Ovary (tissue), 7 donors: ENCODE measurements at regions not wholly inside any gene's neighbourhood (a gene's known extent, or its start where the extent isn't known, plus 50 kb on each side); places are given as distances from the start of the nearest gene placed in this dataset.

ENCODE experiments used
- DNase-seq, 5 donors: peaks; one replicate each; pipeline ENCODE4 v3.0.0-alpha.2; 2019 to 2020
- H3K27ac ChIP-seq, 2 donors: fragments of 200-600 bp; one replicate each; pipeline versions ENCODE4 v1.5.1 to v1.8.0; 2019 to 2022
- H3K27me3 ChIP-seq: fragments of 200-600 bp; one replicate; pipeline ENCODE4 v1.8.0; 2022
- H3K36me3 ChIP-seq: fragments of 200-600 bp; sonication (generic); one replicate; pipeline ENCODE4 v1.5.1; 2019
- H3K4me1 ChIP-seq: one replicate; pipeline ENCODE4 v1.8.1; 2013; ENCODE audit warnings: mild to moderate bottlenecking, moderate library complexity; ENCODE audit not compliant: insufficient read depth
- H3K4me3 ChIP-seq: fragments of 200-600 bp; sonication (generic); one replicate; pipeline ENCODE4 v1.5.1; 2017
- H3K9me3 ChIP-seq, 2 donors: fragments of 200-600 bp in 1 of 2; sonication (generic) in 1 of 2; one replicate each; pipeline versions ENCODE4 v1.5.1 to v1.8.1; 2013 to 2019; ENCODE audit warnings: mild to moderate bottlenecking in 1 of 2, moderate library complexity in 1 of 2
- CTCF ChIP-seq, 3 donors: fragments of 450-650 bp in 2 of 3; fragments of 200-600 bp in 1 of 3; IDR thresholded peaks; one replicate each; pipeline versions ENCODE4 v1.5.1 to v1.8.0; 2016 to 2022; ENCODE audit warnings: antibody characterized with exemption in 3 of 3, mild to moderate bottlenecking in 1 of 3
- EP300 ChIP-seq: sonication (generic); formaldehyde crosslinking; IDR thresholded peaks from one replicate; pipeline ENCODE4 v1.6.1; 2017; ENCODE audit warnings: antibody characterized with exemption
- POLR2A ChIP-seq: fragments of 450-650 bp; IDR thresholded peaks from one replicate; pipeline ENCODE4 v1.6.1; 2017; ENCODE audit warnings: antibody characterized with exemption, mild to moderate bottlenecking, moderate library complexity
- WGBS, 3 donors: extraction: QIAGEN DNeasy Blood & Tissue Kit in 1 of 3; methylation state at CpG; one replicate each; pipeline versions ENCODE4 v1.1.5 to v1.1.7; 2013 to 2017; 5-methylcytosine and 5-hydroxymethylcytosine counted together
- intact Hi-C, 4 donors: fragments of 100-400 bp; cut with DNase I; formaldehyde crosslinking; loops; one replicate each; pipeline versions ENCODE4 v1.11.0 to v1.15.1; 2022 to 2023
- donor health status: DM: no; HTN: no; CAD: no; lungs with moderate emphysema.
- donor health status: DM: no; HTN: no; CAD: no.
- donor health status: Bipolar disorder and iron deficiency.
- donor health status: DM: no; HTN: no; CAD: no.
- donor health status: DM: yes; HTN: yes; CAD: no.

- H3K27me3 ChIP-seq: no peaks in the 10 kb centered on the region
- no peaks in the 10 kb centered on the region for H3K4me1 ChIP-seq
- no peak for DNase-seq
- no peak overlapping the region for H3K27ac ChIP-seq
- WGBS, 3 donors: 76 to 81% (median 77%) methylated on average over 6 of the region's 6 CpGs
- H3K36me3 ChIP-seq: no peaks in the 10 kb centered on the region
- peaks cover 0 to 5% of the 10 kb centered on the region in 2 donors for H3K9me3 ChIP-seq
- intact Hi-C loops: no loop called here
- H3K4me3 ChIP-seq: no peak overlapping the region
- TF ChIP-seq EP300 (no peak), CTCF (IDR thresholded peaks at IDR 0.05) (no peak)
These were observed 165.9 kb downstream of the ZNF608 start for GRCh38 chr5:124580512-124580911.

GRCh38 chr5:124576848-124577409 lies 169.5 kb downstream of the ZNF608 start:
- TF ChIP-seq EP300 (no peak), POLR2A (no peak), CTCF (IDR thresholded peaks at IDR 0.05) (no peak)
- H3K4me3 ChIP-seq: no peak overlapping the region
- H3K9me3 ChIP-seq: no peaks in the 10 kb centered on the region
- no peaks in the 10 kb centered on the region for H3K4me1 ChIP-seq
- no peaks in the 10 kb centered on the region for H3K36me3 ChIP-seq
- WGBS, 3 donors: 78 to 86% (median 83%) methylated on average over 4 of the region's 4 CpGs
- intact Hi-C loops: no loop called here
- no peaks in the 10 kb centered on the region for H3K27me3 ChIP-seq
- no peak for DNase-seq
- H3K27ac ChIP-seq: no peak overlapping the region

GRCh38 chr5:124575725-124576124 lies 170.7 kb downstream of the ZNF608 start:
- DNase-seq: no peak
- intact Hi-C loops: no loop called here
- no peak for TF ChIP-seq EP300
- Histone ChIP-seq H3K27ac (no peak overlapping the region), H3K9me3 (no peaks in the 10 kb centered on the region), H3K36me3 (no peaks in the 10 kb centered on the region), H3K4me3 (no peak overlapping the region), H3K27me3 (no peaks in the 10 kb centered on the region), H3K4me1 (no peaks in the 10 kb centered on the region)
- 91 to 95% (median 93%) methylated on average over 7 of the region's 7 CpGs for WGBS, 3 donors

GRCh38 chr5:124574521-124575436 lies 171.7 kb downstream of the ZNF608 start:
- 96 to 97% (median 97%) methylated on average over 7 of the region's 7 CpGs for WGBS, 3 donors
- intact Hi-C loops: no loop called here
- Histone ChIP-seq H3K9me3 (no peaks in the 10 kb centered on the region), H3K36me3 (no peaks in the 10 kb centered on the region), H3K4me1 (peaks cover 2% of the 10 kb centered on the region), H3K27ac (no peak overlapping the region), H3K27me3 (no peaks in the 10 kb centered on the region), H3K4me3 (no peak overlapping the region)
- DNase-seq: no peak
- no peak for TF ChIP-seq CTCF (IDR thresholded peaks at IDR 0.05)
- no peak for TF ChIP-seq EP300
- no peak for TF ChIP-seq POLR2A

- 83 to 93% (median 91%) methylated on average over 5 of the region's 5 CpGs for WGBS, 3 donors
- TF ChIP-seq CTCF (IDR thresholded peaks at IDR 0.05) (no peak), EP300 (no peak), POLR2A (no peak)
- Histone ChIP-seq H3K4me3 (no peak overlapping the region), H3K27ac (no peak overlapping the region), H3K36me3 (no peaks in the 10 kb centered on the region), H3K4me1 (peaks cover 2% of the 10 kb centered on the region), H3K27me3 (no peaks in the 10 kb centered on the region), H3K9me3 (no peaks in the 10 kb centered on the region)
- no peak for DNase-seq
- intact Hi-C loops: no loop called here
These were observed 173.5 kb downstream of the ZNF608 start for GRCh38 chr5:124572971-124573370.
